ENCODE measurements at regions not wholly inside any gene's neighbourhood (a gene's known extent, or its start where the extent isn't known, plus 50 kb on each side); places are given as distances from the start of the nearest gene placed in this dataset.

- TF ChIP-seq CTCF (IDR thresholded peaks at IDR 0.05): no peak
- no peak for TF ChIP-seq POLR2A (IDR thresholded peaks at IDR 0.05)
These were observed 317.4 kb downstream of the STIM2 start for GRCh38 chr4:27178061-27178460.
